AG04449 (cell line): ENCODE measurements at regions not wholly inside any gene's neighbourhood (a gene's known extent, or its start where the extent isn't known, plus 50 kb on each side); places are given as distances from the start of the nearest gene placed in this dataset.
A peak's percentile ranks its signal among the peaks of the same experiment; 100 is the strongest.

Experiments used
- CTCF ChIA-PET: fragments of 350-600 bp; formaldehyde crosslinking; extraction: SDS; loops from one replicate; lab custom pipeline; 2021; ENCODE audit warnings: antibody characterized with exemption; lab: Yijun Ruan, JAX
- POLR2A ChIA-PET: fragments of 400-600, 350-600 bp; formaldehyde crosslinking; extraction: SDS; loops from one replicate; lab custom pipeline; 2020; ENCODE audit warnings: antibody characterized with exemption, inconsistent platforms; lab: Yijun Ruan, JAX
- DNase-seq: peaks from one replicate; pipeline ENCODE4 v3.0.0-alpha.2; 2010; ENCODE audit warnings: low read depth, low spot score
- H3K4me3 ChIP-seq: 2 replicates; pipeline ENCODE4 v1.5.1; 2011; ENCODE audit warnings: low read depth, mild to moderate bottlenecking, control low read depth, low read length
- CTCF ChIP-seq: IDR thresholded peaks from one replicate; pipeline ENCODE4 v1.5.1; 2011; ENCODE audit warnings: mild to moderate bottlenecking, moderate library complexity, low read length, control low read depth, inconsistent platforms; ENCODE audit not compliant: insufficient read depth; ENCODE audit errors: missing control alignments

DNA sequence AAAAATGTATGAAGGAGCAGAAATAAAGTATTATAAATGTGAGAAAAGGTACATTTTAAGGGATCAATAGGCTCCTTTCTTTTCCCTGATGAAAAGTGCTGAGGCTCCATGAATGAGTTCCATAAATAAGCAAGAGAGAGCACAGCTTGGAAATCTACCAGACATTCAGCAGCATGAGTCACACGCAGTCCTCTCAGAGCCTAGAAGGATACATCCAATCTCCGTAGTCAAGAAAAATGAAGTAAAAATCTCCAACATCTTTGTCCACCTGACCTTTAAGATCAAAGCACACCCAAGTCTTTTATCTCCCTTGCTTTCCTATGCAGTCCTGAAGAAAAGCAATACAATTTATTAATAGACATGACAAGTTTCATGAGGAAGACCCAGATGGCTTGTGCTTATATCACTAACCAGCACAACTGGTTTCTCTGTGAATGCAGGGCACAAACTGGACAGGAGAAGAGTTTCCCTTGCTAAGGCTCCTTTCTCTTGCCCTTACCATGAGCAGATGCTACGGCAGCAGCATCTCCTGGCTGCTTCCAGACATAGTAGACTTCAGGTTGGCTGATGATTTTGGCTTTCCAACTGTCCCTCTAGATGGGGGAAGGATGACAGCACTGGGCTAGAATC lies 730.8 kb downstream of the EFNB2 start:
- CTCF ChIA-PET: no interaction called here
- DNase-seq: peak; percentile 12
- no peak for TF ChIP-seq CTCF
- no peak overlapping the region for H3K4me3 ChIP-seq
- POLR2A ChIA-PET: no interaction called here

GRCh38 chr13:105799155-105799554 lies 736.3 kb downstream of the EFNB2 start:
- POLR2A ChIA-PET: no interaction called here
- CTCF ChIA-PET: interaction anchor here (1.2 kb wide), 1 partner anchor 8 kb away, joined by 3 read pairs; no protein-coding TSS in a partner anchor
- no peak for TF ChIP-seq CTCF
- no peak for DNase-seq
- no peak overlapping the region for H3K4me3 ChIP-seq

GRCh38 chr13:105798541-105798940 lies 736.9 kb downstream of the EFNB2 start:
- DNase-seq: no peak
- POLR2A ChIA-PET: no interaction called here
- CTCF ChIA-PET: interaction anchor here (1.2 kb wide), 1 partner anchor 8 kb away, joined by 3 read pairs; no protein-coding TSS in a partner anchor
- TF ChIP-seq CTCF: no peak
- H3K4me3 ChIP-seq: no peak overlapping the region

DNA sequence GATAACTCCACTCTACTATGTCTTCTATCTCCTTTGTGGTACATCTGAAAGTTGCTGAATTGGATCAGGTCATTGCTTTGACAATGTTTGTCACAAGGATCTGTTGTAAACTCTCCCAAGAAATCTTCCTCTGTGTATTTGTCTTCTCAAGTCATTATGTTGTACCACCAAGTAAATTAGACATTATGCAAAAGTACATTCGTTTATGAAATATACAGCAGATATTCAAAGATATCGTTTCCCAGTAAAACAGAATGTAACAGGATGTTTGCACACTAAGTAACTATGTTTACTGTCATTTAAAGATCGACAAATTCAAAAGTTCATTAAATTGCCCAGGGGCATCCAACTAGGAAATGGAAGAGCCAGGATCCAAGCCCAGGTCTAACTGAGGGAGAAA lies 739.4 kb downstream of the EFNB2 start:
- TF ChIP-seq CTCF: no peak
- no peak overlapping the region for H3K4me3 ChIP-seq
- DNase-seq: no peak
- POLR2A ChIA-PET: no interaction called here
- CTCF ChIA-PET: no interaction called here

DNA sequence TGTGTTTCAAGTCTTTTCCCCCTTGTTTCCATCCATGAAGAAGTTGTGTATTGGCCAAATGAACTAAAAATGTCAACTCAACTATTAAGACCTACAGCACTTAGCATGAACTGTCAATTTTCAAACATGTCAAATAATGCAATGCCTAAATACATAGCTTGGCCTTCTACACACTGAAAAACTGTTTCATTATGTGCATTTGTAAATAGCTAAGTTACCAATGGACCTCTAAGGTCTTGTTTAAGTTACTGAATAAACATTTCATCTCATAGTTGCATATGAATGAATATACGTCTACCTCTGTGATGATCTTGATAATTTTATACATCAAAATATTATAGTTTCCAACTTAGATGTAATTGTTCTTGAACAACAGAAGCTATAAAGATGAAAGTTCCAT lies 744.5 kb downstream of the EFNB2 start:
- ChIA-PET POLR2A (no interaction called here), CTCF (interaction anchor here (1.3 kb wide), 1 partner anchor 8 kb away, joined by 3 read pairs; no protein-coding TSS in a partner anchor)
- TF ChIP-seq CTCF: no peak
- no peak overlapping the region for H3K4me3 ChIP-seq
- DNase-seq: no peak

DNA sequence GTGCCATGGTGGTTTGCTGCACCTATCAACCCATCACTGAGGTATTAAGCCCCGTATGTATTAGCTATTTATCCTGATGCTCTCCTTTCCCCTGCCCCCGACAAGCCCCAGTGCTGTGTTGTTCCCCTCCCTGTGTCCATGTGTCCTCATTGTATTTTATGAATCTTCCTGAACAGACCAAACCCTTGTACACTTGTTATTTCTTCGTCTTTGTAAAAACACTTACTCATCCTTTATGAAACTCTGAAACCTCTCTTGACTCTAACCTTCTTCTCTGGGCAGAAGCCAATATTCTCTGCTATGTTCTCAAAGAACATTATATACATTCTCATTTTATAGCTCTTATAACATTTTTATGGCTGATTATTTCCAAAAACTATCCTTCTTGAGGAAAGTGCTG lies 746.9 kb downstream of the EFNB2 start:
- no peak overlapping the region for H3K4me3 ChIP-seq
- CTCF ChIA-PET: no interaction called here
- TF ChIP-seq CTCF: no peak
- no peak for DNase-seq
- POLR2A ChIA-PET: no interaction called here
